LNCAP (cell line): ENCODE measurements at regions not wholly inside any gene's neighbourhood (a gene's known extent, or its start where the extent isn't known, plus 50 kb on each side); places are given as distances from the start of the nearest gene placed in this dataset.

Experiments used
- TF ChIP-seq, protein P1 (sequence below): fragments of 450-650 bp; IDR thresholded peaks from 2 replicates; pipeline ENCODE4 v1.5.1; 2017; ENCODE audit warnings: mild to moderate bottlenecking

DNA sequence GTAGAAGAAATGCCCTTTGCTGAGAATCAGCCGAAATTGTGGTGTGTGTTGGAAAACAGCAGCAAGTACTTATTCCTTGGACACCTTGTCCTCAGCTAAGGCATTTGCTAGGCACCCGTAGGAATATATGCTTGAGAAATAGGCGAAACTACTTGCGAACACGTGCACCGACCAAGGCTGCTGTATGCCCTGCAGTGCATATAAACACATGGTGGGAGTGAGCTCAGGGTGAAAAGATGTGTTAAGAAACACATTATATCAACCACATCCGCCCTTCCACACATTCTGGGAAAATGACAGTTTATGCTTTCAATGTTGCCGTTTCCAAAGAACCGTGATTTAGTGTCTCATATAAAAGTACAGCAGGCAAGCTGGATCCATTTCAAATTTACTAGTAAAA lies 199.2 kb downstream of the JCAD start:
- TF ChIP-seq, protein P1, sequence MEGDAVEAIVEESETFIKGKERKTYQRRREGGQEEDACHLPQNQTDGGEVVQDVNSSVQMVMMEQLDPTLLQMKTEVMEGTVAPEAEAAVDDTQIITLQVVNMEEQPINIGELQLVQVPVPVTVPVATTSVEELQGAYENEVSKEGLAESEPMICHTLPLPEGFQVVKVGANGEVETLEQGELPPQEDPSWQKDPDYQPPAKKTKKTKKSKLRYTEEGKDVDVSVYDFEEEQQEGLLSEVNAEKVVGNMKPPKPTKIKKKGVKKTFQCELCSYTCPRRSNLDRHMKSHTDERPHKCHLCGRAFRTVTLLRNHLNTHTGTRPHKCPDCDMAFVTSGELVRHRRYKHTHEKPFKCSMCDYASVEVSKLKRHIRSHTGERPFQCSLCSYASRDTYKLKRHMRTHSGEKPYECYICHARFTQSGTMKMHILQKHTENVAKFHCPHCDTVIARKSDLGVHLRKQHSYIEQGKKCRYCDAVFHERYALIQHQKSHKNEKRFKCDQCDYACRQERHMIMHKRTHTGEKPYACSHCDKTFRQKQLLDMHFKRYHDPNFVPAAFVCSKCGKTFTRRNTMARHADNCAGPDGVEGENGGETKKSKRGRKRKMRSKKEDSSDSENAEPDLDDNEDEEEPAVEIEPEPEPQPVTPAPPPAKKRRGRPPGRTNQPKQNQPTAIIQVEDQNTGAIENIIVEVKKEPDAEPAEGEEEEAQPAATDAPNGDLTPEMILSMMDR: no peak

DNA sequence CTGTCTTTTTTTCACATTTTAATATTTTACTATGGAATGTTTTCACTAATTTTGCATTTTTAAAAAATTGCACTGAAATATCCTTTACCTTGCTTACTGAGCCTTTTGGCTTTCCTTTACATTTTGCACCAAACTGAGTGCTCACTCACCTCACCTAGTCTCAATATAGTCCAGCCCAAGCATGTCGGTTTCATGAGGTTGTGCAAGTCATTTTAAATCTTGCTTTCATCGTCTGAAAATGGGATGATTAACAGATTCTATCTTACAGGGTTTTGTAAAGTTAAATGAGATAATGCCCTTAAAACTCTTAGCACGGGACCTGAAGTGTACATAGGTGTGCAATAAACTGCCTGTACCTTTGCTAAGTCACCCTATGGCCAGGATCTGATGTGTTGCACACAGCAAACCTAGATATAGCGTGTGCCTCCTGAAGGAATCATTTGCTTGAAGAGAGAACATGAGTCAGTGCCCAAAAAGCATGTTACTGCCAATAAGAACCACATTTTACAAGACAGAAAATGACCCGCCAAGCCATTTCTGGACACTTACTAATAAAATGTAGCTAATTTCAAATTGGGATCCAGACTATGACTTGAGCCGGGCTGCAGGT lies 199.8 kb downstream of the JCAD start:
- TF ChIP-seq, protein P1: no peak

DNA sequence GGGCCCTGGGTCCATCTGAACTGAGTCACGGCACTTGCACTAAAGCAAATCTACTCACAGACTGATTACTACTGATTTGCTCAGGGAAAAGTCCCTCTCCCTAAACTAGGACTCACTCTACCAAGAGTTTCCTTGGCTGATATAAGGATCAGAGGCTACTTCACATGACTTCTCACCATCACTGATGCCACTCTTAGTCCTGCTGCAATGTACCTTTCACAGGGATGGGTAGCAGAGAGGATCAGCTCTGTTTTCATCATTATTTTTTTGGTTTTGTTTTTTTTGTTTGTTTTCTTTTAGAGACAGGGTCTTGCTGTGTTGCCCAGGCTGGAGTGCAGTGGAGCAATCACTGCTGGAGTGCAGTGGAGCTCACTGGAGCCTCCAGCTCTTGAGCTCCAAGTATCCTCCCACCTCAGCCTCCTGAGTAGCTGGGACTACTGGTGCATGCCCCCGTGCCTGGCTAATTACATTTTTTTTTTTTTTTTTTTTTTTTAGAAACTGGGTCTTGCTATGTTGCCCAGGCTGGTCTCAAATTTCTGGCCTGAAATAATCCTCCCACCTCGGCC lies 200.6 kb downstream of the JCAD start:
- TF ChIP-seq, protein P1: peak; percentile 29

DNA sequence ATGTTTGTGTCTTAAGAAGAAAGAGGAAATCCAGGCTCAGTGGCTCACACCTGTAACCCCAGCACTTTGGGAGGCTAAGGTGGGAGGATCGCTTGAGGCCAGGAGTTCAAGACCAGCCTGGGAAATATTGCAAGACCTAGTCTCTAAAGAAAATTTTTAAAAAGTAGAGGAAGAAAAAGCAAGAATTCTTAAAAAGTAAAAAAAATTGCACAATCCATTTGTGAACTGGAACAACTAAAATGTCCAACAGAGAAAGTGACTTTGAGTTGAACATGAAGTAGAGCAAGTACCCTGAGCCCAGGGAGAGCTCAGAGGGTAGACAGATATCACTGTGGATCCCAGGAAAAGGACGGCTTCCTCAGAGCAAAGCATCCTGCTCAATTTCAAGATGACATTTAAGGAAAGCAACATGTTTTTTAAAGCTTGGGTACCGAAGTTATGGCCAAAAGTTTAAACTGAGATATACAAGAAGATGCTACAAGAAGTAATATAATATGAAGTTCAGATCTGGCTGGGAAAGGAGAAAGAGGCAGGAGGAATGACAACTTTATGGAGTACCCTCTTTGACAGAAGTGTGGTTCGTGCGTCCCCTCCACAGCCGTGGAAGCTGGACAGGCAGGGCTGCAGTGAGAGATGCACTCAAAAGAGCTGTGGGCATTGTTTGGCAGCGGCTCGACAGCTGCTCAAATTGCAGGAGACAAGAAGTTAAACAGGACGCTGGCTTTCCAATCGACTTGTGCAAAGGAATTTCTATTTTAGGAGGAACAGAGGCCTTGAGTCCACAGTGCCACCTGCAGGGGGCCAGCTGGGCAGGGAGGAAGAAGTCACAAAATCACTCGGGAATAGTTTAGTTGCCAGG lies 201.3 kb downstream of the JCAD start:
- TF ChIP-seq, protein P1: peak; percentile 83

DNA sequence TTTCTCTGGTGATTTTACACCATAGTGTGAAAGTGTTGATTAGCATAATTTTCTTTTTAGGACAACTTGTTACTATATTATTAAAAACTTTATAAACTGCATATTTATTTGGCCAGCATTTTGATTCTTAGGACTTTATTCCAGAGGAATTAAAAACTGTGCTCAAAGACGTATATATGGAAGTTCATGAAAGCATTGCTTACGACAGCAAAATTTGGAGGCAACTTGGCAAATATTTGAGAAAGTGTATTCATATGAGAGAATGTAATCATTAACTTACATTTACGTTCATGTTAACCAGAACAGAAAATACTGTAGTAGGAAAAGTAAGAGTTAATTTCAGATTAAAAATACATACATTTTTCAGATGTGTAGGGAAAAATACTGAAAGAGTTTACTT lies 203.1 kb downstream of the JCAD start:
- TF ChIP-seq, protein P1: no peak

DNA sequence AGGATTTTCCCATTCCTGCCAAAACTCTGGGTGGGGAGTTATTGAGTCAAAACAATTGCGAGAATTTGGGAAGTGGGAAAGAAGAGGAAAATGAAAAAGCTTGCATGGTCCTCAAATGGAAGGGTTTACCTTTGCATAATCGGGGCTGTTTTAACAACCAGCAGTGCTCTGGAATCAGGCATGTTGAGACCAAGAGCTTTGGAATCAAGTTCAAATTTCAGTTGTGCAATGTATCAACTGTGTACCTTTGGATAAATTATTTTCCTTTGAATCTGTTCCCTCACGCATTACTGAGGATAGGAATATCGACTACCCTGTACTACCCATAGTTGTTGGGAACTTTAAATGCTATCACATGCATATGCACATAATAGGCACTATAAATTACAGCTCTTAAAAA lies 205.5 kb downstream of the JCAD start:
- TF ChIP-seq, protein P1: no peak

DNA sequence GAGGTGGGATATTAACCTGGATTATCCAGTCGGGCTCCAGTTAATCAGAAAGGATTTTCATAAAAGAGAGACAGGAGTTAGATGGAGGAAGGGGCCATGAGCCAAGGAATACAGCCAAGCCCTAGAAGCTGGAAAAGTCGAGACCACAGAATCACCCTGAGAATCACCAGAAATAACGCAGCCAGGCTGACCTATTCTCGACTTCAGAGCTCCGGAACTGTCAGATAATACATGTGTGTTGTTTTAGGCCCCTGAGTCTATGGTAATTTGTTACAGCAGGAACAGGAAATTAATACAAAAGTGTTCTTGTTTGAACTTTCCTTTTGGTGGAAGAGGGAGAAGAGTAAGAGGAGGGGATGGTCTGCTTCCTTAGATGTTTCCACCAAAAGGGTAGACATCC lies 208.1 kb downstream of the JCAD start:
- TF ChIP-seq, protein P1: no peak
